ENCODE measurements at regions not wholly inside any gene's neighbourhood (a gene's known extent, or its start where the extent isn't known, plus 50 kb on each side); places are given as distances from the start of the nearest gene placed in this dataset.

DNA sequence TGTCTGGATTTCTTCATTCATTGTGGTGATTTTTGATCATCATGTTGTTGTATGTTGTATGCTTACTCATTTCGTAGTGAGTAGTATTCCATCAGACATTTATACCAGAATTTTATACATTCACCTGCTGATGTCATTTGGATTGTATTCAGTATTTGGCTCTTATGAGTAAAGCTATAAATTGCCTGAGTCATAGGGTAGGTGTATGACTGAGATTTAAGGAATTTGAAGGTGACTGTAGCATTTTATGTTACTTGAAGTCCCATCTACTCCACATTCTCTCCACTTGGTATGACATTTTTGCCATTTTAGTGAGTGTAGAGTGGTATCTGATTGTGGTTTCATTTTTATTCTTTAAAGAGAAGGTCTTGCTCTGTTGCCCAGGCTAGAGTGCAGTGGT is 548.2 kb downstream of the TBC1D22A start:
- TF ChIP-seq, protein P1, sequence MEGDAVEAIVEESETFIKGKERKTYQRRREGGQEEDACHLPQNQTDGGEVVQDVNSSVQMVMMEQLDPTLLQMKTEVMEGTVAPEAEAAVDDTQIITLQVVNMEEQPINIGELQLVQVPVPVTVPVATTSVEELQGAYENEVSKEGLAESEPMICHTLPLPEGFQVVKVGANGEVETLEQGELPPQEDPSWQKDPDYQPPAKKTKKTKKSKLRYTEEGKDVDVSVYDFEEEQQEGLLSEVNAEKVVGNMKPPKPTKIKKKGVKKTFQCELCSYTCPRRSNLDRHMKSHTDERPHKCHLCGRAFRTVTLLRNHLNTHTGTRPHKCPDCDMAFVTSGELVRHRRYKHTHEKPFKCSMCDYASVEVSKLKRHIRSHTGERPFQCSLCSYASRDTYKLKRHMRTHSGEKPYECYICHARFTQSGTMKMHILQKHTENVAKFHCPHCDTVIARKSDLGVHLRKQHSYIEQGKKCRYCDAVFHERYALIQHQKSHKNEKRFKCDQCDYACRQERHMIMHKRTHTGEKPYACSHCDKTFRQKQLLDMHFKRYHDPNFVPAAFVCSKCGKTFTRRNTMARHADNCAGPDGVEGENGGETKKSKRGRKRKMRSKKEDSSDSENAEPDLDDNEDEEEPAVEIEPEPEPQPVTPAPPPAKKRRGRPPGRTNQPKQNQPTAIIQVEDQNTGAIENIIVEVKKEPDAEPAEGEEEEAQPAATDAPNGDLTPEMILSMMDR (IDR thresholded peaks at IDR 0.05; ENCODE audit: low read depth, low read length, poor library complexity, severe bottlenecking) = no peak
- no peak for TF ChIP-seq EZH2phosphoT487 (IDR thresholded peaks at IDR 0.05; ENCODE audit: borderline replicate concordance, low read length)
